ENCODE measurements at regions not wholly inside any gene's neighbourhood (a gene's known extent, or its start where the extent isn't known, plus 50 kb on each side); places are given as distances from the start of the nearest gene placed in this dataset.
"Not testable (repeated sequence)": the region's sequence is repeated elsewhere in the genome, so short reads cannot be mapped to it uniquely, and the experiment has no call there.

DNA sequence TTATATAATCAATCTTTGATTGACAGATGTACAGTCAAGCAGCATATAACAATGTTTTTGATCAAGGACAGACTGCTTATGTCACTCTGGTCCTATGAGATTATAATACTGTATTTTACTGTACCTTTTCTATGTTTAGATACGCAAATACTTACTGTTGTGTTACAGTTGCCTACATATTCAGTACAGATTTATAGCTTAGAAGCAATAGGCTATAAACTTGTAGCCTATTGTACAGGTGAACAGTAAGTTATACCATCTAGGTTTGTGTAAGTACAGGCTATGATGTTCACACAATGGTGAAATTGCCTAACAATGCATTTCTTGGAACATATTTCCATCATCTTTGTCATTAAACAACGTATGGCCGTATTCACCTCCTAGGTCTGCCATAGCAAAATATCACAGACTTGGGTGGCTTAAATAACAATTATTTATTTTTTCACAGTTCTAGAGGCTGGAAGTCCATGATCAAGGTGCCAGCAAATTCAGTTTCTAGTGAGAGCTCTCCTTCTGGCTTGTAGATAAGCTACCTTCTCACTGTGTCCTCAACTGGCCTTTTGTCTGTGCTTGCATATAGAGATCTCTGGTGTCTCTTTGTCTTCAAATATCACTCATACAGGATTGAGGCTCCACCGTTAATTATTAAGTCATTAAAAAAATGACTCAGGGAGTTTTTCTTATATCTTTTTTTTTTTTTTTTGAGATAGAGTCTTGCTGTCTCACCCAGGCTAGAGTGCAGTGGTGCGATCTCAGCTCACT is 89.1 kb downstream of the EBLN2 start:
- no peak for ATAC-seq (ENCODE audit: low read depth)
- POLR2A ChIA-PET = no interaction called here
- DNase-seq = no peak
- no peaks in the 10 kb centered on the region for H3K4me1 Mint-ChIP-seq
- no peaks in the 10 kb centered on the region for H3K9me3 Mint-ChIP-seq
- H3K4me3 Mint-ChIP-seq = no peak overlapping the region
- no peaks in the 10 kb centered on the region for H3K36me3 Mint-ChIP-seq
- H3K27ac Mint-ChIP-seq = no peak overlapping the region
- peaks cover 16% of the 10 kb centered on the region for H3K27me3 Mint-ChIP-seq

DNA sequence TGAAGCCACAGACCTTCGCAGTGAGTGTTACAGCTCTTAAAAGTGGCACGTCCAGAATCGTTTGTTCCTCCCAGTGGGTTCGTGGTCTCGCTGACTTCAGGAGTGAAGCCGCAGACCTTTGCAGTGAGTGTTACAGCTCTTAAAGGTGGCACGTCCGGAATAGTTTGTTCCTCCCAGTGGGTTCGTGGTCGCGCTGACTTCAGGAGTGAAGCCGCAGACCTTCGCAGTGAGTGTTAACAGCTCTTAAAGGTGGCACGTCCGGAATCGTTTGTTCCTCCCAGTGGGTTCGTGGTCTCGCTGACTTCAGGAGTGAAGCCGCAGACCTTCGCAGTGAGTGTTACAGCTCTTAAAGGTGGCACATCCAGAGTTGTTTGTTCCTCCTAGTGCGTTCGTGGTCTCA is 91.1 kb downstream of the EBLN2 start:
- H3K27ac Mint-ChIP-seq; POLR2A ChIA-PET; H3K9me3 Mint-ChIP-seq; H3K4me3 Mint-ChIP-seq; H3K4me1 Mint-ChIP-seq; H3K36me3 Mint-ChIP-seq; ATAC-seq (ENCODE audit: low read depth); DNase-seq: not testable (repeated sequence)
- peaks cover 12% of the 10 kb centered on the region for H3K27me3 Mint-ChIP-seq

DNA sequence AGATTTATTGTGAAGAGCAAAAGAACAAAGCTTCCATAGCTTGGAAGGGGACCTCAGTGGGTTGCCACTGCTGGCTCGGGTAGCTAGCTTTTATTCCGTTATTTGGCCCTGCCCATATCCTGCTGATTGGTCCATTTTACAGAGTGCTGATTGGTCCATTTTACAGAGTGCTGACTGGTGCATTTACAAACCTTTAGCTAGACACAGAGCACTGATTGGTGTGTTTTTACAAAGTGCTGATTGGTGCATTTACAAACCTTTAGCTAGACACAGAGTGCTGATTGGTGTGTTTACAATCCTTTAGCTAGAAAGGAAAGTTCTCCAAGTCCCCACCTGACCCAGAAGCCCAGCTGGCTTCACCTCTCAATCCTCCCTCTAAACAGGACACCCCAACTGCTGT is 91.6 kb downstream of the EBLN2 start:
- H3K9me3 Mint-ChIP-seq; ATAC-seq (ENCODE audit: low read depth); H3K27ac Mint-ChIP-seq; POLR2A ChIA-PET; H3K4me1 Mint-ChIP-seq; H3K36me3 Mint-ChIP-seq; H3K4me3 Mint-ChIP-seq; DNase-seq: not testable (repeated sequence)
- H3K27me3 Mint-ChIP-seq = peaks cover 12% of the 10 kb centered on the region

DNA sequence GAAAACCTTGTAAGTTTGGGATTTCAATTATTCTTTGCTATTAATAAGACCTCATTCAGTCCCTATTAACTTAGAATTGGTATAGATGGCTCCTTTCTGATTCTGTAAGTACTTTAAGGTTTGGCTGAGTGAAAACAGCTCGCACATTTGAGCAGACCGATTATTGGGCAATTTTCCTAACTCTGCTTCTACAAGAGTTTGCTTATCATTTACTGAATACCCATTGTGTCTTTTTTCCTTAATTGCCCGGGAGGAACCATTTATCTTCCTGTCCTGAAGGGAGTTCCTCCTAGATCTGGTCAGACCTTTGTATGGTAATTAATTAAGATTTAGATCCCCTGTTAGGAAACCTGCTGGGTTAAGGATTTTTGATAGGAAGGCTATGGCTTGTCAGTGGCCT is 92.8 kb downstream of the EBLN2 start:
- H3K36me3 Mint-ChIP-seq; H3K4me3 Mint-ChIP-seq; H3K27me3 Mint-ChIP-seq; H3K4me1 Mint-ChIP-seq; H3K27ac Mint-ChIP-seq; ATAC-seq (ENCODE audit: low read depth); H3K9me3 Mint-ChIP-seq; DNase-seq; POLR2A ChIA-PET: not testable (repeated sequence)

DNA sequence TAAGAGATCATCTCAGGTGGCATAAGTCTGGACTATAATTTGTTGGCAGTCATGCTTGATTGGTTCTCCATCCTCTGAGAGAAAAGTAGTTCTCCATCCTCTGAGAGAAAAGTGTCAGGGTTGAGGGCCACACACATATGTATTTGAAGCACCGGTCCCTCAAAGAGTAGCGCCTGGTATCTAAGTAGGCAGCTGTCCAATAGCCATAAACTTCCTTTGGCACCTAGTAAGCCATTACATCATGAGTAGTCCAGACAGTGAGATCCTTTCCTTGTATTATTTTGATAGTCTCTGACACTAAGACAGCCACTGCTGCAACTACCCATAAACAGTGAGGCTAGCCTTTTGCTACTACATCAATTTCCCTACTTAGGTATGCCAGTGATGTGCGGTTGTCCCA is 94.0 kb downstream of the EBLN2 start:
- H3K27ac Mint-ChIP-seq; H3K27me3 Mint-ChIP-seq; H3K4me1 Mint-ChIP-seq; POLR2A ChIA-PET; H3K4me3 Mint-ChIP-seq; DNase-seq; H3K9me3 Mint-ChIP-seq; ATAC-seq (ENCODE audit: low read depth); H3K36me3 Mint-ChIP-seq: not testable (repeated sequence)

DNA sequence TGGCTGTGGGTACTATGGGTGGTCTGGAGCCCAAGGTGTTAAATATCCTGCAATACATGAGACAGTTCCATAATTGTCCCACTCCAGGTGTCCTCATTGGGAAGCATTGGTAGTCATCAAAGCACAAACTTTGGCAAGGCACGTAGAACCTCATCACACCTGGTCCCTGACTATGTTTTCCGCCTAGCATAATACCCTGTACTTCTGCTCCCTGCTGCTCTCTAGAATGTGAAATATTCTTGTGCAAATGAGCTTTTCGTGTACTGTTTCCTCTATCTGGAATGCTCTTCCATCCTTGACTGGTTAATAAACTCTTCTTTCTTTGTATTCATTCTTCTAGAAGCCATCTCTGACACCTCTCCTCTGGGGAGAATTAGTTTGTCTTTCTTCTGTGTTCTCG is 103.2 kb downstream of the EBLN2 start:
- POLR2A ChIA-PET = no interaction called here
- Mint-ChIP-seq H3K9me3 (peaks cover 1% of the 10 kb centered on the region), H3K27ac (no peak overlapping the region), H3K27me3 (peaks cover 4% of the 10 kb centered on the region), H3K36me3 (no peaks in the 10 kb centered on the region), H3K4me3 (no peak overlapping the region), H3K4me1 (no peaks in the 10 kb centered on the region)
- no peak for ATAC-seq (ENCODE audit: low read depth)
- no peak for DNase-seq

DNA sequence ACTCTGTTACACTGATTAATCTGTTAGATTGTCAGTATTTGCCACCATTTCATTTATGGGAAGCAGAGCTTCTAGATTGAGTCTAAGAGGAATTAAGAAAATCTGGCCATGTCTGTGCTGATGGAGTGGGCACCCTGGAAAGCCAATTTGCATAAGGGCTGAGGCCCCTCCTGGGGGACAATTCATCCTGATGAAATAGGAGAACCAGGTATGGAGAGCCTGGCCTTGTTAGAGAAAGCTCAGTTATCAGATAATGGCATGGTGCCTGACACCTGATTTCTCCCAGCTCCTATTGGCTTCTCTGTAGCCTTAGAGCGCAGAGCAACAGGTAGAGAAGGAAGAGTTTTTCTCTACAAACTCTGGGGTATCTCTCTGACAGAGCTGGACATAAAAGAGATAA is 114.2 kb downstream of the EBLN2 start:
- no peaks in the 10 kb centered on the region for H3K36me3 Mint-ChIP-seq
- H3K27ac Mint-ChIP-seq = no peak overlapping the region
- POLR2A ChIA-PET = no interaction called here
- H3K4me3 Mint-ChIP-seq = no peak overlapping the region
- no peak for DNase-seq
- H3K4me1 Mint-ChIP-seq = no peaks in the 10 kb centered on the region
- ATAC-seq (ENCODE audit: low read depth) = no peak
- no peaks in the 10 kb centered on the region for H3K9me3 Mint-ChIP-seq
- H3K27me3 Mint-ChIP-seq = peaks cover 3% of the 10 kb centered on the region

DNA sequence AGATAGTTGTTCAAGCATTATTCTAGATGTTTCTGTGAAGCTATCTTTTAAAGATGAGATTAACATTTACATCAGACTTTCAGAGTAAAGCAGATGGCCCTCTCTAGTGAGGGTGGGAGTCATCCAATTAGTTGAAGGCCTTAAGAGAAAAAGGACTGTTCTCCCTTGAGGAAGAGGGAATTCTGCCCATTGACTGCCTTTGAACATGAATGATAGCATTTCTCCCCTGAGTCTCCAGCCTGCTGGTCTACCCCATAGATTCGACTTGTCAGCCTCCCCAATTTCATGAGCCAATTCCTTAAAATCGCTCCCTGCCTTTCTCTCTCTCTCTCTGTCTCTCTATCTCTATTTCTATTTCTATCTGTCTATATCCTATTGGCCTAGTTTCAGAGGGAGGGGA is 115.5 kb downstream of the EBLN2 start:
- Mint-ChIP-seq H3K36me3 (no peaks in the 10 kb centered on the region), H3K4me3 (no peak overlapping the region), H3K9me3 (no peaks in the 10 kb centered on the region), H3K4me1 (no peaks in the 10 kb centered on the region), H3K27ac (no peak overlapping the region), H3K27me3 (peaks cover 2% of the 10 kb centered on the region)
- ATAC-seq (ENCODE audit: low read depth) (no peak), DNase-seq (no peak)
- POLR2A ChIA-PET = no interaction called here

DNA sequence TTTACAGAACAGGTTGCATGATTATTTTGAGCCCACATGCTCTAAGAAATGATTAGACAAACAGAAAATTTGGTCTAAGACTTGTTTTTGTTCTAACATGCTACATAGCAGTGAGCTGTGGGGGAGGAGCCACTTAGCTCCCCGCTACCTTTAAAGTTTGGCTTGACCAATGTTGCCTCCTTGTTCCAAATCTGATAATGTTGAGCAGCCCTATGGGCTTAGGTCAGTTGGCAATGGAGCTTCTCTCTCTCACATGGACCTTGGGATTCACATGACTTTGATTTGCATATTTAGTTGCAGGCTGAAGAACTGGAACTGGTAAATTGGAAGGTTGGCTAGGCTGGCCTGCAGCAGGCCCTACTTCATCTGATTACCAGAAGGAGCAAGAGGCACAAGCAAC is 116.4 kb downstream of the EBLN2 start:
- POLR2A ChIA-PET = no interaction called here
- H3K4me3 Mint-ChIP-seq = no peak overlapping the region
- peaks cover 4% of the 10 kb centered on the region for H3K27me3 Mint-ChIP-seq
- ATAC-seq (ENCODE audit: low read depth) (no peak), DNase-seq (no peak)
- no peak overlapping the region for H3K27ac Mint-ChIP-seq
- H3K4me1 Mint-ChIP-seq = no peaks in the 10 kb centered on the region
- H3K36me3 Mint-ChIP-seq = no peaks in the 10 kb centered on the region
- H3K9me3 Mint-ChIP-seq = no peaks in the 10 kb centered on the region

DNA sequence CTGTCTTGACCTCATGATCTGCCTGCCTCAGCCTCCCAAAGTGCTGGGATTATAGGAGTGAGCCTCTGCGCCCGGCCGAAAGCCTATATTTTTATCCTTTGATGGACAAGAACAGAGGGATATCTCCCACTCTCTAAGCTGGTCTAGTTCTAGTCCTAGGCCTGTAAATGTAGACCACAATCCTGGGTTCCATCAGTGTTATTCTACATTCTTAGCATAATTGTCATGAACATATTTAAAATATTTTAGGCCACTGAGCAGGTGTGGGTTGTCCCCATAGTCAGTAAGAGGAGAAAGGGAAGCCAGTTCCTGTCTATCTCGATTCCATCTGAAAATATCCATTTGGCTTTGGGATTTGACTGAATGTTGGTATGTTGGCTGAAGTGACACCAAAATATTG is 118.1 kb downstream of the EBLN2 start:
- no peak for DNase-seq
- H3K36me3 Mint-ChIP-seq = no peaks in the 10 kb centered on the region
- H3K9me3 Mint-ChIP-seq = no peaks in the 10 kb centered on the region
- ATAC-seq (ENCODE audit: low read depth) = no peak
- no peak overlapping the region for H3K27ac Mint-ChIP-seq
- POLR2A ChIA-PET = no interaction called here
- no peaks in the 10 kb centered on the region for H3K4me1 Mint-ChIP-seq
- no peak overlapping the region for H3K4me3 Mint-ChIP-seq
- H3K27me3 Mint-ChIP-seq = peaks cover 4% of the 10 kb centered on the region

DNA sequence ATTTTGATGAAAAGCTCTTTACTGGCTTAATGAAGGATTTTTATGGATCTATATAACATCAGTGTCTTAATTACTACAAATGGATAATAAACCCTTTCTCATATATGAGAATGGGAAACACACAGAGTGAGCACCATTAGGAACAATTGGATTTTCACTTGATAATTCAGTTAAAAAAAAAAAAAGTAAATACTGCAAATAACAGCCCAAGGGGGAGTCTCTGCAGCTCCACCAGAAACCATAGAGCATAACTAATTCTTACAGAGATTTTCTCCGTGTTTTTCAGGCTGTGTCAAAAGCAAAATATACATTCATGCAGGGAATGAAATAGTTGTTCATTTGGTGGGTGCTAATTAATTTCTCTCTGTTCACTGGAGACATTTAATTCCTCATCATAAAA is 125.3 kb downstream of the EBLN2 start:
- POLR2A ChIA-PET = no interaction called here

DNA sequence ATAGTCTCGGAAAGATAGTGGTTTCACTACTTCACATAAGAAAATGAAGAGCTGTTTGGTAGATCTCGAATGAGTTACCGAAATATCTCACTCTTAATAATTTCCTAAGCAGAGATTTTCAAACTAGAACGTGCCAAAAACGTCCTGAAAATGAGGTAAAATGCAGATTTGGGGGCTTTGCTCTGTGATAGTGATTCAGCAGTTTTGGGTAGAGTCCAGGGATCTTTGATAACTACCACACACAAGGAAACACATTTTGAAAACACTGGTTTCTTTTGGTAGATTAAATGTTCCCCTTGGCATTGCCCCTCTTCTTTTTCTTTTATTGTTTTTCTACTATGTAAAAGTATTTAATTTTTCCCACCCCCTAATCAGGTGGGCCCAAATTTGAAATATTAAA is 125.9 kb downstream of the EBLN2 start:
- no peaks in the 10 kb centered on the region for H3K36me3 Mint-ChIP-seq
- no peak overlapping the region for H3K4me3 Mint-ChIP-seq
- no peaks in the 10 kb centered on the region for H3K4me1 Mint-ChIP-seq
- DNase-seq = no peak
- H3K27me3 Mint-ChIP-seq = peaks cover 13% of the 10 kb centered on the region
- no peaks in the 10 kb centered on the region for H3K9me3 Mint-ChIP-seq
- POLR2A ChIA-PET = no interaction called here
- H3K27ac Mint-ChIP-seq = no peak overlapping the region
- ATAC-seq (ENCODE audit: low read depth) = no peak

More for the DNA sequence above, 125.3 kb downstream of the EBLN2 start:
- DNase-seq = no peak
- Mint-ChIP-seq H3K4me3 (no peak overlapping the region), H3K36me3 (no peaks in the 10 kb centered on the region), H3K4me1 (no peaks in the 10 kb centered on the region), H3K27me3 (peaks cover 13% of the 10 kb centered on the region), H3K9me3 (no peaks in the 10 kb centered on the region), H3K27ac (no peak overlapping the region)
- ATAC-seq (ENCODE audit: low read depth) = no peak

DNA sequence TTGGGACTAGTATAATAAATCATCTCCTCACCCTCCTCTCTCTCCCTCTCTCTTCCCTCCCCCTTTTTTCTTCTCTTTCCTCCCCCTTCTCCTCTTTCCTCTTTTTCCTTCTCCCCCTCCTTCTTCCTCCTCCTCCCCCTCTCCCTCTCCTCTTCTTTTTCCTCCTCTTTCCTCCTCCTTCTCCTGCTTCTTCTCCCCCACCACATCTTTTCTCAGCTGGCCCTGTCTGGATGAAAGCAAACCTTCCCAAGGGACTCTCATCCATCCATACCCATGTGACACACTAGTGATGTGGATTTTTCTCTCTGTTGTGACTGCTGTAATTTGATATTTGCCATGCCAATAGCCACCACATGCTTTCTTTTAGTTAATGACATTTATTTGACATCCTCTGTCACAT is 127.2 kb downstream of the EBLN2 start:
- Mint-ChIP-seq H3K9me3 (no peaks in the 10 kb centered on the region), H3K27me3 (peaks cover 10% of the 10 kb centered on the region), H3K4me3 (no peak overlapping the region), H3K36me3 (no peaks in the 10 kb centered on the region), H3K27ac (no peak overlapping the region), H3K4me1 (no peaks in the 10 kb centered on the region)
- POLR2A ChIA-PET = no interaction called here
- ATAC-seq (ENCODE audit: low read depth) = no peak
- DNase-seq = no peak

DNA sequence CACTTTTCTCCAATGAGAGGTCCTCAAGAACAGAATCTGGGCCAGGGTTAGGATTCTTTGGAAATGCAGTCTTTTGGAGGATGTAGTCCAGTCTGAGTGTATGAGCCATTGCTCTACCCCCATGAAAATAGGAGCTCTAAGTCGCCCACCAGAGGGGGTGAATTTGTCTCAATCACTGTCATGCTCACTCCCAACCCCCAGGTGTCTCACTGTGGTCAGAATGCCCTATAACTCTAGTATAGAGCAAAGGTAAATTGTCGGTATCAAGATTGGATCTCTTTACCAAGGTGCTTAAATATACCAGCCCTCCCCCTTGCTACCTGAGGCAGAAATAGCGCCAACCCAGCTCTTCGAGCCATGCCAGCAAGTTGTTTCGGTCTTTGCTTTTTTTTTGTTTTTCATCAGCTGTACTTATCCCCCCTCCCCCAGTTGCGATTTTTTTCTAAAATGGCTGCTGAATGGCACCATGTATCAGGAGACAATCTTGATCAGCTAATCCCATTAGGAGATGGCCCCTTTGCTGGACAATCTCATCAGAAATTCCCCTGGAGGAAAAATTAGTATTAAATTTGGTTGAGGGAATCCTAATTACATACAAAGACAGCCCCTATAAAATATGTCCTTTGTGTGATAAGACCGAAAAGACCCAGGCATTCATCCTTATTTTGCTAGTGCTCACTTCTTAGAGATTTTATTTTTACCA is 130.7 kb downstream of the EBLN2 start:
- H3K27ac Mint-ChIP-seq = no peak overlapping the region
- no peak for ATAC-seq (ENCODE audit: low read depth)
- peaks cover 9% of the 10 kb centered on the region for H3K27me3 Mint-ChIP-seq
- H3K9me3 Mint-ChIP-seq = peaks cover 3% of the 10 kb centered on the region
- H3K4me1 Mint-ChIP-seq = no peaks in the 10 kb centered on the region
- no peaks in the 10 kb centered on the region for H3K36me3 Mint-ChIP-seq
- H3K4me3 Mint-ChIP-seq = no peak overlapping the region
- DNase-seq = no peak
- POLR2A ChIA-PET = no interaction called here

Measured in activated naive CD8-positive, alpha-beta T cell treated with anti-CD3 and anti-CD28 coated beads, Interleukin-2, amount 10 ng/mL, durations not matched to agents 7 days and 5 days (primary cell).